Body of pancreas (tissue), 4 donors: ENCODE measurements at regions not wholly inside any gene's neighbourhood (a gene's known extent, or its start where the extent isn't known, plus 50 kb on each side); places are given as distances from the start of the nearest gene placed in this dataset.
A peak's percentile ranks its signal among the peaks of the same experiment; 100 is the strongest.
"Not testable (repeated sequence)": the region's sequence is repeated elsewhere in the genome, so short reads cannot be mapped to it uniquely, and the experiment has no call there.

Experiments used
- ATAC-seq: fragments of 150-250 bp; one replicate; pipeline ENCODE4 v1.9.1; 2016
- DNase-seq, 4 donors: peaks; one replicate each; pipeline ENCODE4 v3.0.0-alpha.2; 2019
- H3K27ac ChIP-seq, 4 donors: fragments of 200-600 bp; sonication (generic); 1 replicate in 3 of 4; 2 replicates in 1 of 4; pipeline versions ENCODE4 v1.5.1 to v1.6.1; 2016 to 2019; ENCODE audit warnings: mild to moderate bottlenecking in 1 of 4, mixed read lengths in 1 of 4, moderate library complexity in 1 of 4
- H3K27me3 ChIP-seq, 2 donors: fragments of 200-600 bp; sonication (generic); one replicate each; pipeline ENCODE4 v1.6.0; 2016; ENCODE audit warnings: mild to moderate bottlenecking in 1 of 2
- H3K36me3 ChIP-seq, 2 donors: fragments of 200-600 bp; sonication (generic); replicated peaks in 1 of 2; 2 replicates each; pipeline ENCODE4 v1.5.1; 2016; ENCODE audit warnings: low read depth in 2 of 2; ENCODE audit not compliant: insufficient read depth in 1 of 2
- H3K4me1 ChIP-seq: fragments of 200-600 bp; sonication (generic); one replicate; pipeline ENCODE4 v1.6.0; 2016
- H3K4me3 ChIP-seq, 2 donors: fragments of 200-600 bp; sonication (generic); 1 replicate in 1 of 2; 2 replicates in 1 of 2; pipeline ENCODE4 v1.5.1; 2016 to 2019
- H3K9me3 ChIP-seq, 3 donors: fragments of 200-600 bp; sonication (generic); 1 replicate in 2 of 3; 2 replicates in 1 of 3; pipeline ENCODE4 v1.5.1; 2016
- POLR2A ChIP-seq, 3 donors: fragments of 450-650 bp; IDR thresholded peaks; one replicate each; pipeline ENCODE4 v1.6.1; 2016; ENCODE audit warnings: antibody characterized with exemption in 3 of 3, mild to moderate bottlenecking in 2 of 3
- WGBS, 2 donors: methylation state at CpG; one replicate each; pipeline ENCODE4 v1.1.5; 2017; 5-methylcytosine and 5-hydroxymethylcytosine counted together
- intact Hi-C: fragments of 100-400 bp; cut with DNase I; formaldehyde crosslinking; loops from one replicate; pipeline ENCODE4 v1.15.1; 2023
- TF ChIP-seq, protein P1 (sequence below), 7 experiments: fragments of 450-650 bp in 4 of 7; fragments of 200-600 bp in 3 of 7; sonication (generic) in 3 of 7; IDR thresholded peaks; one replicate each; pipeline ENCODE4 v1.5.1; 2016 to 2019; ENCODE audit warnings: antibody characterized with exemption in 7 of 7

DNA sequence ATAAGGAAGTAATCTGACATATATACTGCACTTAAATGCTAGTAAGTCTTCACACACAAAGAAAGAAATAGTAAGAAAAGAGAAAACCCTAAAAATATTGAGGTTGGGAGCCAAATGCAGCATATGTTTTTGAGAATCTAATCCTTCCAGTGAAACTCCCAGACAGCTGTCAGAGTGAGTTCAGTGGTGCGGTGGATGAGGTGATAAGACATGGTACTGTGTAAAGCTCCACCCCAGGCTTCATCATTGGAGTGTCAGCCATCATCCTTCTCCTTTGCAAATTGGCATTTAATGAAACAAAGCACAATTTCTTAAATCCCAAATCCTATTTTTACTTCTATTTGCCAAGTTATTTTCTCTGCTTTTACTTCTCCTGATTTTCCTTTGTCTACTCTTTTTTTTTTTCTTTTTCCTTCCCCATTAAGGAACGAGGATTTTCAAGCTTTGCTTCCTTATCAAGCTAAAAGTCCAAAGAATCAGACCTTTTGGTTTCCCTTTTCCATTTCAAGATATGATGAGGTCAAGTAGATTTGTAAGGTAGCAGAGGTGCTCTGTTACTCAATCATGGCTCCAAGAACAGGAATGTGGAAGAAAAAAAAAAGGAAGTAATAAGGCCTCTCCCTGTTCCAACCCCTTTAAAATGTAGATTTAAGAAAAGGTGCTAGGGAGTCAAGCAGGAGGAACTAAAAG lies 343.3 kb downstream of the SETD4 start:
- H3K36me3 ChIP-seq: no peaks in the 10 kb centered on the region
- H3K9me3 ChIP-seq: no peaks in the 10 kb centered on the region
- TF ChIP-seq, protein P1, sequence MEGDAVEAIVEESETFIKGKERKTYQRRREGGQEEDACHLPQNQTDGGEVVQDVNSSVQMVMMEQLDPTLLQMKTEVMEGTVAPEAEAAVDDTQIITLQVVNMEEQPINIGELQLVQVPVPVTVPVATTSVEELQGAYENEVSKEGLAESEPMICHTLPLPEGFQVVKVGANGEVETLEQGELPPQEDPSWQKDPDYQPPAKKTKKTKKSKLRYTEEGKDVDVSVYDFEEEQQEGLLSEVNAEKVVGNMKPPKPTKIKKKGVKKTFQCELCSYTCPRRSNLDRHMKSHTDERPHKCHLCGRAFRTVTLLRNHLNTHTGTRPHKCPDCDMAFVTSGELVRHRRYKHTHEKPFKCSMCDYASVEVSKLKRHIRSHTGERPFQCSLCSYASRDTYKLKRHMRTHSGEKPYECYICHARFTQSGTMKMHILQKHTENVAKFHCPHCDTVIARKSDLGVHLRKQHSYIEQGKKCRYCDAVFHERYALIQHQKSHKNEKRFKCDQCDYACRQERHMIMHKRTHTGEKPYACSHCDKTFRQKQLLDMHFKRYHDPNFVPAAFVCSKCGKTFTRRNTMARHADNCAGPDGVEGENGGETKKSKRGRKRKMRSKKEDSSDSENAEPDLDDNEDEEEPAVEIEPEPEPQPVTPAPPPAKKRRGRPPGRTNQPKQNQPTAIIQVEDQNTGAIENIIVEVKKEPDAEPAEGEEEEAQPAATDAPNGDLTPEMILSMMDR (IDR thresholded peaks at IDR 0.05): no peak
- TF ChIP-seq POLR2A (IDR thresholded peaks at IDR 0.05): no peak
- no peaks in the 10 kb centered on the region for H3K27me3 ChIP-seq
- no peak for ATAC-seq
- 20 to 23% methylated on average over 2 of the region's 2 CpGs for WGBS, 2 donors
- no peak overlapping the region for H3K4me3 ChIP-seq
- peak overlapping the region in 1 of 4 donors; percentile 38 for H3K27ac ChIP-seq
- intact Hi-C loops: no loop called here
- DNase-seq: no peak
- peaks cover 62% of the 10 kb centered on the region for H3K4me1 ChIP-seq

DNA sequence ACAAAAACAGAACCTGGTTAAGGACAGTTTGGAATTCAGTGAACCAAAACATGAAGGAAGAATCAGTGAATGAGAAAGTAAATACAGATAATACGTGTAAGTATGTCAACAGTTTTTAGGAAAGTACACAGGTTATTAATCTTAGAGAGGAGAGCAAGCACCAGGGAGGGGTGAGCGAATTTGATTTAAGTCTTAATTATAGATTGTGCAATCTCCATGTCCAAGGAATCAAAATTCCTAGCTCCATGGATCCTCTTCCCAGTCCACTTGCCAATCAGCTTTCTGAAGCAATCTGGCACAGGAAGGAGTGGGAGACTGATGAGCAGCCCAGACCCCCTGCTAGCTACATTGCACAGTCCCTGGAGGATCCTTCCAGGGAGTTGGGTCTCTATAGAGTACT lies 346.4 kb downstream of the SETD4 start:
- no peak for ATAC-seq

DNA sequence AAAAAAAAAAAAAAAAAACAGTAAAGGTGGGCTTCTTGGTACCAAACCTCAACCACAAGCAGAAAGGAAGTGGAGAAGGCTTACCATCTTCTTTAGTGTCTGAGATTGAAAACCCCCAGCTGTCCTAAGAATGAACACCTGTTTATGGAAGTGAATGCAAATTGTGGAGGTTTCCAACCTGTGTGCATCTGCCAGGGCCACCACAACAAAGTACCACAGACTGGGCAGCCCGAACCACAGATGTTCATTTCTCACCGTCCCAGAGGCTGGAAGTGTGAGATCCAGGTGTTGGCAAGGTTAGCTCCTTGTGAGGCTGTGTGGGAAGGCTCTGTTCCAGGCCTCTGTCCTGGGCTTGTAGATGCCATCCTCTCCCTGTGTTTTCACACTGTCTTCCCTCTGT lies 348.7 kb downstream of the SETD4 start:
- Histone ChIP-seq H3K4me3 (no peak overlapping the region), H3K9me3 (no peaks in the 10 kb centered on the region), H3K4me1 (peaks cover 25% of the 10 kb centered on the region), H3K27ac (peak overlapping the region in 3 of 4 donors; percentile 20 to 46 (median 41)), H3K27me3 (no peaks in the 10 kb centered on the region), H3K36me3 (no peaks in the 10 kb centered on the region)
- ATAC-seq (peak; percentile 76), DNase-seq (peak; percentile 48 to 80 (median 70))
- TF ChIP-seq, protein P1 (IDR thresholded peaks at IDR 0.05): no peak
- no peak for TF ChIP-seq POLR2A (IDR thresholded peaks at IDR 0.05)
- 7 to 18% methylated on average over 2 of the region's 2 CpGs for WGBS, 2 donors
- intact Hi-C loops: no loop called here

More for the DNA sequence above, 346.4 kb downstream of the SETD4 start:
- Histone ChIP-seq H3K27me3 (no peaks in the 10 kb centered on the region), H3K9me3 (no peaks in the 10 kb centered on the region), H3K4me3 (no peak overlapping the region), H3K36me3 (no peaks in the 10 kb centered on the region), H3K27ac (no peak overlapping the region), H3K4me1 (peaks cover 41% of the 10 kb centered on the region)
- 37 to 43% methylated on average over 2 of the region's 2 CpGs for WGBS, 2 donors
- DNase-seq: no peak
- TF ChIP-seq, protein P1 (IDR thresholded peaks at IDR 0.05): no peak
- TF ChIP-seq POLR2A (IDR thresholded peaks at IDR 0.05): no peak
- intact Hi-C loops: no loop called here

DNA sequence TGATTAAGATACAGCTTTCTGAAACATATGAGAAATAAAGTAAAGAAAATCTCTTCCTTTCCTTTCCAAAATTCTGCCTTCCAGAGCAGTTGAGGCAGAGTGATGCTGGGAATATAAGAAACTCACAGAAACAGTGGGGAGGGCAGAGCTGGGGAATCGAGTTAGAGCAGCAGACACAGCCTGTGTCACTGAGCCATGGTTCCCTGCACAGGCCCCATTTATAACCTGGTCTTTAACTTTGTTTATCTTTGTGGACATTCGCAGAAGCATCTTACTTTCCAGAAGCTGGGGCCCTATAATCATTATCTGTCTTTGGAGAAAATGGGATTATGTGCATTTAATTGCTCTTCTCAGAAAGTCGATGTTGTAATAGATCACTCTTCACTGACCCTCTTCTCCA lies 349.1 kb downstream of the SETD4 start:
- no peak for TF ChIP-seq POLR2A (IDR thresholded peaks at IDR 0.05)
- TF ChIP-seq, protein P1 (IDR thresholded peaks at IDR 0.05): no peak
- DNase-seq (no peak), ATAC-seq (no peak)
- WGBS, 2 donors: 72 to 73% methylated on average over 3 of the region's 3 CpGs
- Histone ChIP-seq H3K4me1 (peaks cover 27% of the 10 kb centered on the region), H3K27me3 (no peaks in the 10 kb centered on the region), H3K9me3 (no peaks in the 10 kb centered on the region), H3K4me3 (no peak overlapping the region), H3K27ac (peak overlapping the region in 2 of 4 donors; percentile 20 to 46), H3K36me3 (no peaks in the 10 kb centered on the region)
- intact Hi-C loops: no loop called here

DNA sequence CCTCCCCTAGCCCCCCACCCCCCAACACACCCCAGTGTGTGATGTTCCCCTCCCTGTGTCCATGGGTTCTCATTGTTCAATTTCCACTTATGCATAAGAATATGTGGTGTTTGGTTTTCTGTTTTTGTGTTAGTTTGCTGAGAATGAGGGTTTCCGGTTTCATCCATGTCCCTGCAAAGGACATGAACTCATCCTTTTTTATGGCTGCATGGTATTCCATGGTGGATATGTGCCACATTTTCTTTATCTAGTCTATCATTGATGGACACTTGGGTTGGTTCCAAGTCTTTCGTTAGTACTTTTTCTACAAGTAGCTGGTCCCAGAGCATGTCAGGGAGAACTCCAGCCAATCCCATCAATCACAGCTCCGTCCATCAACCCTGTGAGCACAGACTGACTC lies 350.3 kb downstream of the SETD4 start:
- ATAC-seq, H3K27me3 ChIP-seq, DNase-seq, H3K4me3 ChIP-seq, H3K36me3 ChIP-seq, H3K27ac ChIP-seq, intact Hi-C loops, H3K9me3 ChIP-seq: not testable (repeated sequence)
- peaks cover 35% of the 10 kb centered on the region for H3K4me1 ChIP-seq
- WGBS, 2 donors: 68 to 72% methylated on average over 3 of the region's 3 CpGs
